Gastrocnemius medialis (tissue), 4 donors: ENCODE measurements at regions not wholly inside any gene's neighbourhood (a gene's known extent, or its start where the extent isn't known, plus 50 kb on each side); places are given as distances from the start of the nearest gene placed in this dataset.

Experiments used
- CTCF ChIP-seq, 5 experiments: fragments of 450-650 bp in 3 of 5; fragments of 200-600 bp in 2 of 5; sonication (generic) in 2 of 5; IDR thresholded peaks in 4 of 5; conservative IDR thresholded peaks in 1 of 5; 1 replicate in 4 of 5; 2 replicates in 1 of 5; pipeline ENCODE4 v1.5.1; 2016 to 2019; ENCODE audit warnings: antibody characterized with exemption in 5 of 5, mild to moderate bottlenecking in 3 of 5, moderate library complexity in 3 of 5
- POLR2A ChIP-seq, 2 donors: fragments of 450-650 bp; IDR thresholded peaks; one replicate each; pipeline ENCODE4 v1.6.1; 2017; ENCODE audit warnings: antibody characterized with exemption in 2 of 2, mild to moderate bottlenecking in 2 of 2, moderate library complexity in 2 of 2

- TF ChIP-seq CTCF (IDR thresholded peaks at IDR 0.05 in 4 of 5, conservative IDR thresholded peaks at IDR 0.05 in 1 of 5) (no peak), POLR2A (IDR thresholded peaks at IDR 0.05) (no peak)
Observed at GRCh38 chr4:64975177-64975576, 565.9 kb upstream of the TECRL start.
